HG02759 (cell line): ENCODE measurements at regions not wholly inside any gene's neighbourhood (a gene's known extent, or its start where the extent isn't known, plus 50 kb on each side); places are given as distances from the start of the nearest gene placed in this dataset.

Experiments
- ATAC-seq: cut with Tn5 transposase; IDR thresholded peaks from one replicate; pipeline ENCODE4 v1.9.1; 2021; ENCODE audit warnings: mild to moderate bottlenecking, moderate library complexity; ENCODE audit not compliant: unreplicated experiment

DNA sequence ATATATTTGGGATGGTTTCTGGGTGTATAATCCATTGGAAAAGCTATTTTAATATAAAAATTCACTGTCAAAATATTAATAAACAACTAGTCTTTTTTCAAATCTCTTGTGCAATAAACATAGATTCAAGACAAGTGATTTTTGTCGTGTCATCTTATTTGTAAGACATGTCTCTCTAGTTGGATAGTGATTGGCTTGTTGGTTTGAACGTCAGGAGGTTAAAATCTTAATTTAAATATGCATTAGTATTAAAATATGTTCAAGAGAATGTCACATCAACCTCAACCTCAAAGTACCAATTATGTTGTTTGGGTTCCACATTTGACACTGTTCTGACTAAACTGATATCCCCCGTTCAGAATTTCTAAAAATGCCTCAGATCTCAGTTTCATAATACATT lies 287.6 kb downstream of the CASP12 start:
- no peak for ATAC-seq

DNA sequence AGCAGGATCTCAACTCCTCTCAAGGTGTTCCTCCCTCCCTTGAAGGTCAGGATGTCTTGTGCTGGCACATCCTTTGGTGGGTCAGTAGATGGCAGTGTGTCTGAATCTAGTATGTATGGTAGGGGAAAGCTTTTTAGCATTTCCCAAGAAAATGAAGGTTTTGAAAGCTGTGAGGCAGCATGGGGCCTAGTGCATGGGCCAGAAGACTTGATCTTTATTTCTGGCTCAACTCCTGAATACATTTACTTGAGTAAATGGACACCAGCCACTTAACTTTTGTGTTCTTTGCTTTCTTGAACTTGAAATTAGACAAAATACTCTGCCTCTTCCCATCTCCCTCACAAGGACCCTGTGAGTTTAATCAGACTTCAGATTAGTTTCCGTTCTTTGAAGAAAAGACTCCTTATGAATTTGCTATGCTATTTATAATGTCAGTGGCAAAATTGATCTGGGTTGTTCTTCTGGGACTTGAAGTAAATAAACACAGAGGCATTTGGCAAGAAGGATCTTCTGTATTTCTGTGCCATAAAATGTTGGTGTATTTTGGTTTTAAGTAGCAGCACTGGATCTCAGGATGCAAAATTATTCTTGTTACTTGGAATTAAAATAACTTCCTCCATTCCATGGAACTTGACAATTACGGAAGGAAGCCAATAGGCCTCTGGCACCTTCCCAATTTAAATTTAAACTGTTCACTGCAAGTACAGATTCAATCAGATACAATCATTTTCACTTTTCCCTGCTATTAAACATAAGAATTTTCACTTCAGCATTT lies 288.8 kb downstream of the CASP12 start:
- peak; percentile 93 for ATAC-seq

DNA sequence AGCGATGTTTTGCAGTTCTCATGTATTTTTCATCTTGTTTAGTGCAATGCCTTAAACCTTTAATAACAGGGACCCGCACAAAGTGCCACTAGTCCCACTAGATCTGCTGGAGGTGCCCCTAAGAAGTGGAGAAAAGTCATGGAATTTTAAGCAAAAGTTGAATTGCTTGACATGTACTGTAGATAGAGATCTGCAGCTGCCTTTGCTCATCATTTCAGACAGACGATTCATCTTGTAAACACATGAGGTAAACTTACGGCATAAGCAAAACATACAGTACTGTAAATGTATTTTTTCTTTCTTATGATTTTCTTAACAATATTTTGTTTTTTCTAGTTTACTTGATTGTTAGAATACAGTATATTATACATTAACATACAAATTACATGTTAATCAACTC lies 295.6 kb downstream of the CASP12 start:
- ATAC-seq, result no peak

DNA sequence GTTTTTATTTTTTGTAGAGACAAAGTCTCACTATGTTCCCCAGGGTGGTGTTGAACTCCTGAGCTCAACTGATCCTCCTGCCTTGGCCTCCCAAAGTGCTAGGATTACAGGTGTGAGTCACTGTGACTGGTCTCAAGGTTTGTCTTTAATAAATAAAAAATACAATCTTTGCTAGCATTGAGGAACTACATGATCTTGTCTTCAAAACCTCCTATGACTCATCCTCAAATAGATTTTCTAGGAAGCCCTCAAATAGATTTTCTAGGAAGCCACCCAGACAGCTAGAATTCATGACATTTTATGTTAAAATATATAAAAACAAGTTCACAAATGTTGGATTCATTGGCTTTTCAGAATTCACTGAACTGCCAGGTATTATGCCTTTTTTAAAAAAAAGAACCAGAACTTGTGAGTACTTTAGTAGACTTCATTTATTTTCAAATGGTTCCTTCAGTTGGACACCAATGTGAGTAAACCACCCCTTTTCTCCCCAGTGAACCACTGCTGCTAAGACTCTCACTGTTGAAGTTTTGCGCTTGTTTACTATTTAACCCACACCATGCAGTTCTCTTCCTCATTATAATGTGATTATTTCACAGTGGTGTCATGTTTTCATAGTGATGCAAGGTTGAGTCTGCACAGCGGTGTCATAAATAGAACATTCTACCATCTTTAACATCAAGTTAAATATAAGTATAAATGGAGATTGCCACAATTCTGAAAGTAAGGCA lies 303.9 kb downstream of the CASP12 start:
- ATAC-seq, result no peak

DNA sequence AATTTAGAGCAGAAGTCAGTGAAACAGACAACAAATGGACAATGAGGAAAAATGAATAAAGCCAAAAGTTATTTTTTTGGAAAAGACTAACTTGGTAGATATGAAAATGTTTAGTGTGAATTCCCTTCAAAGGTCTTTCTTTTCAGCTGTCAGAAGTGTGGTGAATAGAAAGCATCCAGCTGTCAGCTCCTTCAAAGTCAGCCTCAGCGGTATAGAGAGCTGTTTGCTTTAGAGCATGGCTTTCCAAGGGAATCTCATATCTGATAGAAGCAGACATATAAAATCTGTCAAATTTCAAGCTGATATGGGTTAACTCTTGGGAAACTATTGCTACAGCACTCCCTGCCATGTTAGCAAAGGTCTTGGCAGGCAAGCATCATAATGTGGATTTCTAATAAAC lies 309.3 kb downstream of the CASP12 start:
- ATAC-seq, result no peak

DNA sequence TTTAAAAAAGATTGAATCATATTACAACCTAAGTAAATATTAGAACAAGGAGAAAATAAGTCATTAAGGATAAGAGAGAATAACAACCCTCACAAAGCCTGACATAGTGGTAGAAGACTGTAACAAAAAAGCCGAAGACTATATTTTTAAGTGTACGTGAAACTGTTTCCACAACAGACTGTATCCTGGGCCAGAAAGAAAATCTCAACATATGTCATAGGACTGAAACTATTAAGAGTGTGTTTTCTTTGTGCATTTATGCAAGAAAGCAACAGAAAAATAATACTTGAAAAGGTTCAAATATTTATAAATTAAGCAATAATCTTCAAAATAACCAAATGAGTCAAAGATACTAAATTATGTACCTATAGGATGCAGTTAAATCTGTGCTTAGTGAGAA lies 309.8 kb downstream of the CASP12 start:
- no peak for ATAC-seq

DNA sequence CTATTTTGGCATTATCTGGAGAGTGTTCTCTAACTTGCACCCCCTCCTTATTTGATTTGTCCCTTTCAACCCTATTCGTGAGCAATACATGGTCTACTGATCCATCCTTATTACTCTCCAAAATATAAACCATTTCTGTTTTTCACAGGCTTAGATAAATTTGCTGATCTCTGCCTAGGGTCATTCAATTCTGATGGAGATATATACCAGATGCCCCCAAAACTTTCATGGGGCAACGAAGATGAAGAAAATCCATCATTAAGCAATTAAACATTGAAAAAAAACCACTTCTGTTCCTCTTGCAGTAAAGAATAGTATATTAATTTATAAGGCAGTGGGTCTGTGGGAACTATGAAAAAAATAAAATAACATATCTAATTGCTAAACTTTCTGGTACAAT lies 313.4 kb downstream of the CASP12 start:
- ATAC-seq, result no peak

DNA sequence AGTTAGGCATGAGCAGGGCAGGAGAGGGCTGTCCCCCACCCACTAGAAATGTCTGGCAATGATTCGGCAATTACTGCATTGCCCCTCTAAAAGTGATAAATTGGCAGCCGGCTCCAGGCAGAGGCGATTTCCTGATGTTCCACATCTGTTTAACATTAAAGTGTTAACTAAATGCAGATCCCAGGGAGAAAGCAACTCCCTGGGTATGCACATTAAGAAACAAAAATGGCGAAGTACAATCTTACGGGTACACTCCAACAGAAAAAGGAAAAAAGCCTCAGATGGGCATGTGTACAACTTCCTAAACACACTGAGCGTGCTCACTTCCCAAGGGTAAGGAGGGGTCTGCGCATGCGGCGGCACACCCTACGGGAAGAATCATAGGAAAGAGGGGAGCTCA lies 314.4 kb downstream of the CASP12 start:
- no peak for ATAC-seq

DNA sequence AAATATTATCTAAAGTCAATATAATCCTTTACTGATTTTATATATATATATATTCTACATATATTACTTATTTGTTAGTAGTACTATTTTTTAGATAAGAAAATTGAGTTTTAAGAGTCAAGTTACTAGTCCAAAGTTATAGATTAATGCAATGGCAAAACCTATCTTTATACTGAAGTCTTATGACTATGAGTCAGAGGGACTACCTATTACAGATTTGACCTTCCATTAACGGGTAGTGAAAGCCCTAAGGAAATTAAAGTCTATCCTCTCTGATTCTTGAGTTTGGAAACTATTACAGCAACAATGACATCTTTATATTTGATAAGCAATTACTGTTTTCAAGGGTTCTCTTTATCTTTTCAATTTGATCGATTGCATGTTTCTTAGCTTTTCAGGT lies 315.8 kb downstream of the CASP12 start:
- no peak for ATAC-seq

DNA sequence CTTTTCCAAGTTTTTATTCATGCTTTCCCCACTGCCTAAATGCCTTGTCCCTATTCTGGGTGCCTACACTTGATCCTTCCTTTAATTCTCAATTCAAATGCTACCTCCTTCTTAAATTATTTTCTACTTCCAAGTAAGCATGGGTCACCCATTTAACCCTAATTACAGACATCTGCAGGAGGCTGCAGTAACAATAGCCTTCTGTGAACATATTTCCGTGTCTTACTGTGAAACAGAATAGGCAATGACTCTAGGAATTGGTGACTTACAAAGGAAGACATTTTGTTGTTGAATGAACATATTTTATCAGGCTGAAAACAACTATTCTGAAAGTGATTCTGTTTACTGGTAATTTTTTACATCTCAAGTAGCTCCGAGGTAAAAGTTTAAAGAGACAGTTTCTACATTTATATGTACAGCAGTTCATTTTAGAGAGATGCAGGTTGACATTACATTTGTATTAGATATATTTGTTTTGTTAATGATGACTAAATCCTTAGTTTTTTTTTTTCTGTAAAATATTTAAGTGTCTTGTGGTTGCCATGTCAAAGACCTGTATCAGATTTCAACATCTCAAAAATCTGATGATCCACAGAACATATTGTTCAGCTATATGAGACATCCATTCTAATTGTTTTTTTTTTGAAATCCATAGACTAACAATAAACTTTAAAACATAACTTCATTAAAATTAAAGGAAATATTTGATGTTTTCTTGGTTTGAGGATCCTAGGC lies 316.8 kb downstream of the CASP12 start:
- no peak for ATAC-seq

DNA sequence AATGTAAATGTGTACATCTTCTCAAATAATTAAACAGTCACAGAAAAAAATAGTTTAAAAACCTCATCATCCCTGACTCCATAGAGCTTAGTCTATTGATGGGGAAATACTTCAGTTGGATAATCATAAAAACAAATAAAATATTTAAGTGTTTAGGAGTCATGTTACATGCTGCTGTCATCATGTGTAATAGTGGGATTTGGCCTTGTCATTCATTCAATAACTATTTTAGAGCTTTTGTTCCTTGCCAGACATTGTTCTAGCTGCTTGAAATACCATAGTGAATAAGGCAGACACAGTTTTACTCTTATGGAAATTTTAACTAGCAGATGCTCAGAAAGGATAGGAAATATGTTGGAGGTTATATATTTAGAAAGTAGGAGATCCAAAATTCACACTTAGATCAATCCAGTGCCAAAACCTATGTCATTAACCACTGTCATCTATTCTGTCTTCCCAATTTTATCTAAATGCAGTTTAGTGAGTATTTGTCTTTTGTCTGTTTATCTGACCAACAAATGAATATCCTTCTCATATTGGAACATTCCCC lies 324.7 kb downstream of the CASP12 start:
- no peak for ATAC-seq

DNA sequence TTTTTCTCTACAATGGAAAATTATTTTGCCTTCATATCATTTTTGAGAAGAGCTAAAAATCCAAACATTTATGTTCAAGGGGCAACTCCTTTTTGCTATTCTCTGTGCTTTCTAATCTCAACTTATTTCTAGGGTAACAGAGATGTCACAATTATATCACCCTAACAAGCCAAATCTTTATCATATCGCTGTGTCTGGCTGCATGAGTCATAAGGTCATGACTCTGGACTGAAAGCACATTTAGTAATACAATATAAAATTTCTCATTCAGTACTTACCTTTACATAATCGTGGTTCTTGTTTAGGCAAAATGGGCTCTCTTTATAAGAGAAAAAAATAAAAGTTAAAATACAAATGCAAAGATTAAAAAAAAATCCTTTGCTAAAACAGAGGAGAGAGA lies 326.0 kb downstream of the CASP12 start:
- no peak for ATAC-seq

DNA sequence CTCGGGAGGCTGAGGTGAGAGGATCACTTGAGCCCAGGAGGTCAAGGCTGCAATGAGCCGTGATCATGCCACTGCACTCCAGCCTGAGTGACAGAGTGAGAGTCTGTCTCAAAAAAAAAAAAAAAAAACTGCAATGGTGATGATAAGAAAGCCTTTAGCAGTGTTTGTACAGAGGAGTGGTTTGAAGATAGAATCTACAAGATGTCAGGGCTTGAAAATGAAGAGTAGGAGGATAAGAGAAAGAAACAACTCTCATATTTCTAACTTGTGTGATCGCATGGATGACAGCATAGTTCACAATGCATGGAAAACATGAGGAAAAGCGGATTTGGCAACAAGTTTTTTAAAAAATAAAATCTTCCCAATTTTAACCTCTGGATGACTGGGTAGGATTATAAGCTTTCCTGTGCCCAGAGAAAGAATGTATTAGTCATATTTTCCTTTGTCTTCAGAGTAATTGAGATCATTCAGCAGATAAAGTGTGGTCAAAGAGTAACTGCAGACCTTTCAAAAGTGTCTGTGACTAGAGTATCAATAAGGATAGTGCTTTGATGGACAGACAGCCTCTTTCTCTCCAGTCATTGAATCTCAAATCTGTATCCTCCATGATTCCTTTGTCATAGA lies 328.1 kb downstream of the CASP12 start:
- no peak for ATAC-seq

DNA sequence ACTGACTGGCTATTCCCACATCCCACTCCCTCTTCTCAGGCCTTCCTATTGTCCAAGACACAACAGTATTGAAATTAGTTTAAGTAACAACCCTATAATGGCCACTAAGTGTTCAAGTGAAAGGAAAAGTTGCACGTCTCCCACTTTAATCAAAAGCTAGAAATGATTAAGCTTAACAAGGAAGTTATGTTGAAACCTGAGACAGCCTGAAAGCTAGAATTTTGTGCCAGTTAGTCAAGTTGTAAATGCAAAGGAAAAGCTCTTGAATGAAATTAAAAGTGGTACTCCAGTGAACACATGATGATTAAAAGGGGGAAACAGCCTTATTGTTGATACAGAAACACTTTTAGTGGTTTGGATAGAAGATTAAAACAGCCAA lies 332.7 kb downstream of the CASP12 start:
- no peak for ATAC-seq

DNA sequence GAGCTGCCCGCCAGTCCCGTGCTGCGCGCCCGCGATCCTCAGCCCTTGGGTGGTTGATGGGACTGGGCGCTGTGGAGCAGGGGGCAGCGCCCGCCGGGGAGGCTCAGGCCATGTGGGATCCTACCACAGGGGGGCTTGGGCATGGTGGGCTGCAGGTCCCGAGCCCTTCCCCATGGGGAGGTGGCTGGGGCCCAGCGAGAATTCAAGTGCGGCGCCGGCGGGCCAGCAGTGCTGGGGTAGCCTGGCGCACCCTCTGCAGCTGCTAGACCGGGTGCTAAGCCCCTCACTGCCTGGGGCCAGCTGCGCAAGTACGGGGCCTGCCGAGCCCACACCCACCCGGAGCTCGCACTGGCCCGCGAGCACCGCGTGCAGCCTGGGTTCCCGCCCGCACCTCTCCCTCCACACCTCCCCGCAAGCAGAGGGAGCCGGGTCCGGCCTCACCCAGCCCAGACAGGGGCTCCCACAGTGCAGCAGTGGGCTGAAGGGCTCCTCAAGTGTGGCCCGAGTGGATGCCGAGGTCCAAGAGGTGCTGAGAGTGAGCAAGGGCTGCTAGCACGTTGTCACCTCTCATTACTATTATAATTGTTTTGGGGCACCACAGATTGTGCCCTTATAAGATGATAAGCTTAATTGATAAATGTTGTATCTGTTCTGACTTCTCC lies 333.2 kb downstream of the CASP12 start:
- no peak for ATAC-seq

DNA sequence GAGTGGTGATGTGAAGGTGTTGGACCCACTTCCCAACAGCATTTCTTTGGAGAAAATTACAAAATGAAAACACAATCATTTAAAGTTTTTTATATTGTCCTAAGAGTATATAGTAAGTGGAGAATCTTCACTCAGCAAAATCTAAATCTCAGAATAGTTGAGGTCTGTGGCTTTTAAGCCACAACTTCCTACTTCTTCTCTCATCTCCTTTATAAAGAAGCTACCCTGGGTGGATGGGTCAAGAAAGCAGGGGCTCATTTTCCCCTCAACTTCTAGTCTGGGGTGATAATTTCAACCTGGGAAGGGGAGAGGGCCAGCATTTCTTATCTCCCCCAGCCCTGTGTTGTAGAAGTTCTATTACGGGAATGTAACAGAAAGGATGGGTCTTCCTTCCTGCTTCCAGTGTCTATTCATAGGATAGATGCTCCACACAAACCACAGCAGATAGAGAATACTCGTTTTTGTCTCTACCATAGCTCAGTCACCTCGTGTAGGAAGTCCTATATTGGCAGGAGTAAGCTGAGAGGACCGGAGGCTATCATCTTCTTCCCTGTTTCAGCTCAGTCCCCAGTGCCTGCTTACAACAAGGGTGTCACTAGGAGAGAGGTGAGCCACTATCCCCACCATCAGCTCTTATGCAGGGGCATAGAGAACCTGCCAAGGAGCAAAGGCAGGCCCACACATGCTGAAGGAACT lies 341.5 kb downstream of the CASP12 start:
- no peak for ATAC-seq

DNA sequence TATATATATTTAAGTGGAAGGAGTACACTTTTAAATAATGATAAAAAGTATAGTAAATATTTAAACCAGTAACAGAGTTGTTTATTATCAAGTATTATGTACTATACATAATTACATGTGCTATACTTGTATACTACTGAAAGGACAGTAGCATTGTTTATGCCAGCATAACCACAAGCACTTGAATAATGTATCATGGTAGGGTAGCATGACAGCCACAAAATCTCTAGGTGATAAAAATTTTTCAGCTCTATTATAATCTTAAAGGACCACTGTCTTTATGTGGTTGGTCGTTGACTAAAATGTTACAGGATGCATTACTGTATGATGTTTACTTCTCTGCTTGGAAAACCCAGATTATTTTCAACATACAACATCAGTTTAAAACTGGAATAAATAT lies 349.2 kb downstream of the CASP12 start:
- no peak for ATAC-seq

DNA sequence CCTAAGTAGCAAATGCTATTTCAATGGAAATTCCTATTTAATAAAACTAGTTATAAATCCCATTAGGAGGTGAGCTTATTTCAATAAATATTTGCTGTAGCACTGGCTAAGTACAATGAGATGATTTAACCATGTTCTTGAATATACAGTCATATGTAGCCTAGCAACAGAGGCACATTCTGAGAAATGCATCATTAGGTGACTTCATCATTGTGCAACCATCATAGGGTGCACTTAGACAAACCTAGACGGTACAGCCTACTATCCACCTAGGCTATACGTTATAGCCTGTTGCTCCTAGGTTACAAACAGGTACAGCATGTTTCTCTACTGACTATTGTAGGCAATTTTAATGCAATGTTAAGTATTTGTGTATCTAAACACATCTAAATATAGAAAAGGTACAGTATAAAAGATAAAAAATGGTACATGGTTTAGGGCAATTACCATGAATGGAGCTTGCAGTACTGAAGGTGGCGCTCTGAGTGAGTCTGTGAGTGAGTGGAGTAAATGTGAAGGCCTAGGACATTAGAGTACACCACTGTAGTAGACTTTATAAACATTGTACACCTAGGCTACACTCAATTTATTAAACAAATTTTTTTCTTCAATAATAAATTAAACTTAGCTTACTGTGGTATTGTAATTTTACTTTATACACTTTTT lies 350.1 kb downstream of the CASP12 start:
- no peak for ATAC-seq

DNA sequence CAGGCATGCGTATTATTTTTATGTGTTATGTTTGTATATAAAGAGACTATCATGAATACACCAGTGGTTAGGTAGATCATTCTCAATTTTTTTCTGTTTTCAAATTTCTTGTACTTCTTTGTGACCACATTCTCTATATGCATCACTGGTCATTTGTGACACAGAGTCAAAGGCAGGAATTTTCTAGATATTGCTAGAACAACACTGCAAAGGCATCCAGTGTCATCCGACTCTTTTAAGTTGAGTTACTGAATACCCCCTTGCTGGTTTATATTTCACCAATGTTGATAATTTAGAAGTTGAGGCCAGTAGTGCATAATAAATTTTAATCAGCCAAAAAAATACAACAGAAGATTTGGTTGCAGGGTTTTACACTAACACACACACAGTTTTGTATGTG lies 351.8 kb downstream of the CASP12 start:
- ATAC-seq, result no peak

DNA sequence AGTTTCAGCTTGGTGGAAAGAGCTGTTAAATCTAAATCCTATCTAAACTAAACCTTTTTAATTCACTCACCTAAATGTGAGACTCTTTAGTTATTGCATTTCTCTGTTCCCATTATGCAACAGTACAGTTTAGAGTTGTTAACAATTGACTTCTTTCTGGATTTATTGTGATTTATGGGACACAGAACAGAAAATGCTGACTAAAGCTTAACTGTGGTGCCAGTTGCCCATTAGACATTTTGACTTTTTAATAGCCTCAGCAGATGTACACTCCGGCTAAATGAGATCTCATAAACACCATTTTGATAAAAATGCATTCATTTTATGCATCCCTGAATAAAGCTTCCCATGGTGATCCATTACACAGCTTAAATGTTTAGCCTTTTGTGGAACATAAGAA lies 356.6 kb downstream of the CASP12 start:
- no peak for ATAC-seq
